ENCODE measurements at regions not wholly inside any gene's neighbourhood (a gene's known extent, or its start where the extent isn't known, plus 50 kb on each side); places are given as distances from the start of the nearest gene placed in this dataset.

DNA sequence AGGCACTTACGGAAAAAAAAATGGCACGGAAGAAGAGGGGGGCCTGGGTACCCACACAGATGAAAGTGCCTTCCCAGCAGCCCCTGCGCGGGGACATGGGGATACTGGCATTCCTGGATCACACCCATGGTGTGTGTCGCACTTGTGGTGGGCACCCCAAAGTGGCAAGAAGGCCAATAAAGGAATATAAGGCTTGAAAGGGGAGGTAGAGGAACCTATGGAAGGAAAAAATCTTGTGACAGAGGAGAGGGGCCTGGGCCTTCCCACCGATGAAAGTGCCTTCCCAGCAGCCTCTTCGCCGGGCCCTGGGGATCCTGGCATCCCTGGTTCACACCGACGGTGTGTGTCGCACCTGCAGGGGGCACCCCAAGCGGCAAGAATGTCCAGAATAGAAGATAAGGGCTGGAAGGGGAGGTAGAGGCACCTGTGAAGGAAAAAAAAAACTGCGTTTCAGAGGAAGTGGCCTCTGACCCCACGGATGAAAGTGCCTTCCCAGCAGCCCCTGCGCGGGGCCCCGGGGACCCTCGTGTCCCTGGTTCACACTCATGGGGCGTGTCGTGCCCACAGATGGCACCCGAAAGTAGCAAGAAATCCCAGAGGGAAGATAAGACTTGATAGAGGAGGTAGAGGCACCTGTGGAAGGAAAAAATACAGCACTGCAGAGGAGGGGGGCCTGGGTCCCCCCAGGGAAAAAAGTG is 284.0 kb downstream of the ALG10 start:
- no peak for TF ChIP-seq POLR2A (IDR thresholded peaks at IDR 0.05)
- TF ChIP-seq, protein P1, sequence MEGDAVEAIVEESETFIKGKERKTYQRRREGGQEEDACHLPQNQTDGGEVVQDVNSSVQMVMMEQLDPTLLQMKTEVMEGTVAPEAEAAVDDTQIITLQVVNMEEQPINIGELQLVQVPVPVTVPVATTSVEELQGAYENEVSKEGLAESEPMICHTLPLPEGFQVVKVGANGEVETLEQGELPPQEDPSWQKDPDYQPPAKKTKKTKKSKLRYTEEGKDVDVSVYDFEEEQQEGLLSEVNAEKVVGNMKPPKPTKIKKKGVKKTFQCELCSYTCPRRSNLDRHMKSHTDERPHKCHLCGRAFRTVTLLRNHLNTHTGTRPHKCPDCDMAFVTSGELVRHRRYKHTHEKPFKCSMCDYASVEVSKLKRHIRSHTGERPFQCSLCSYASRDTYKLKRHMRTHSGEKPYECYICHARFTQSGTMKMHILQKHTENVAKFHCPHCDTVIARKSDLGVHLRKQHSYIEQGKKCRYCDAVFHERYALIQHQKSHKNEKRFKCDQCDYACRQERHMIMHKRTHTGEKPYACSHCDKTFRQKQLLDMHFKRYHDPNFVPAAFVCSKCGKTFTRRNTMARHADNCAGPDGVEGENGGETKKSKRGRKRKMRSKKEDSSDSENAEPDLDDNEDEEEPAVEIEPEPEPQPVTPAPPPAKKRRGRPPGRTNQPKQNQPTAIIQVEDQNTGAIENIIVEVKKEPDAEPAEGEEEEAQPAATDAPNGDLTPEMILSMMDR (IDR thresholded peaks at IDR 0.05): no peak
